Liver (tissue), 3 donors: ENCODE measurements at regions not wholly inside any gene's neighbourhood (a gene's known extent, or its start where the extent isn't known, plus 50 kb on each side); places are given as distances from the start of the nearest gene placed in this dataset.

ENCODE experiments used
- ATF3 ChIP-seq: IDR thresholded peaks from 2 replicates; pipeline ENCODE4 v1.6.1; 2016; ENCODE audit warnings: antibody characterized with exemption
- EGR1 ChIP-seq, 2 donors: IDR thresholded peaks; 2 replicates each; pipeline ENCODE4 v1.6.1; 2016 to 2018; ENCODE audit warnings: antibody characterized with exemption in 2 of 2, low read depth in 2 of 2
- FOXA1 ChIP-seq: IDR thresholded peaks from 2 replicates; pipeline ENCODE4 v1.6.1; 2016; ENCODE audit warnings: antibody characterized with exemption
- FOXA2 ChIP-seq: IDR thresholded peaks from 2 replicates; pipeline ENCODE4 v1.6.1; 2016; ENCODE audit warnings: antibody characterized with exemption
- GABPA ChIP-seq, 2 donors: IDR thresholded peaks in 1 of 2; conservative IDR thresholded peaks in 1 of 2; 2 replicates each; pipeline ENCODE4 v1.6.1; 2016; ENCODE audit warnings: antibody characterized with exemption in 2 of 2, mild to moderate bottlenecking in 1 of 2, moderate library complexity in 1 of 2
- JUND ChIP-seq, 2 donors: IDR thresholded peaks; 2 replicates each; pipeline ENCODE4 v1.6.1; 2016; ENCODE audit warnings: antibody characterized with exemption in 2 of 2
- MAX ChIP-seq: IDR thresholded peaks from 2 replicates; pipeline ENCODE4 v1.6.1; 2016; ENCODE audit warnings: antibody characterized with exemption
- RAD21 ChIP-seq, 2 donors: IDR thresholded peaks; 2 replicates each; pipeline ENCODE4 v1.6.1; 2016; ENCODE audit warnings: antibody characterized with exemption in 2 of 2, mild to moderate bottlenecking in 2 of 2
- SP1 ChIP-seq: IDR thresholded peaks from 2 replicates; pipeline ENCODE4 v1.6.1; 2018; ENCODE audit warnings: antibody characterized with exemption, mild to moderate bottlenecking
- TAF1 ChIP-seq: conservative IDR thresholded peaks from 2 replicates; pipeline ENCODE4 v1.6.1; 2016; ENCODE audit warnings: antibody characterized with exemption, mild to moderate bottlenecking
- YY1 ChIP-seq: IDR thresholded peaks from 2 replicates; pipeline ENCODE4 v1.6.1; 2016; ENCODE audit warnings: antibody characterized with exemption, mild to moderate bottlenecking
- TF ChIP-seq, protein P1 (sequence below): fragments of 150-350 bp; IDR thresholded peaks from 2 replicates; pipeline ENCODE4 v1.5.1; 2017; ENCODE audit warnings: improper control_type of control experiment, low read depth, low read length; ENCODE audit not compliant: missing input control
- TF ChIP-seq, protein P2 (sequence below): IDR thresholded peaks from 2 replicates; pipeline ENCODE4 v1.6.1; 2016; ENCODE audit warnings: antibody characterized with exemption
- TF ChIP-seq, protein P3 (sequence below): IDR thresholded peaks from 2 replicates; pipeline ENCODE4 v1.6.1; 2016; ENCODE audit warnings: antibody characterized with exemption, mild to moderate bottlenecking
- donor health status: healthy.
- donor health status: healthy.

DNA sequence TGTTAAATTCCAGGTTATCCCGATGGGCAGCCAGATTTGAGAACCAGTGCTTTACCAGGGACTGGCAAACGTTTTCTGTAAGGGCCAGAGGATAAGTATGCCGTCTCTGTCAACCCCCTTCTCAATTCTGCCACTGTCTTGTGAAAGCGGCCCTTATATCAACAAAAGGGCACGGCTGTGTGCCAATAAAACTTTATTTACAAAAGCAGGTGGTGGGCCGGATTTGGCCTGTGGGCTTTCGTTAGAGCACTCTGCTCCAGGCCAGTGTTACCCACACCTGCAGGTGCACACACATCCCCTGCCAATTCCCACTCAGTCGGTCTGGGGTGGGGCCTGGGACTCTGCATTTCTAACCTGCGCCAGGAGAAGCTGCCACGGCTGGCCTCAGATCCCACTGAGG, 111.2 kb downstream of the RFLNA start:
- TF ChIP-seq, protein P1, sequence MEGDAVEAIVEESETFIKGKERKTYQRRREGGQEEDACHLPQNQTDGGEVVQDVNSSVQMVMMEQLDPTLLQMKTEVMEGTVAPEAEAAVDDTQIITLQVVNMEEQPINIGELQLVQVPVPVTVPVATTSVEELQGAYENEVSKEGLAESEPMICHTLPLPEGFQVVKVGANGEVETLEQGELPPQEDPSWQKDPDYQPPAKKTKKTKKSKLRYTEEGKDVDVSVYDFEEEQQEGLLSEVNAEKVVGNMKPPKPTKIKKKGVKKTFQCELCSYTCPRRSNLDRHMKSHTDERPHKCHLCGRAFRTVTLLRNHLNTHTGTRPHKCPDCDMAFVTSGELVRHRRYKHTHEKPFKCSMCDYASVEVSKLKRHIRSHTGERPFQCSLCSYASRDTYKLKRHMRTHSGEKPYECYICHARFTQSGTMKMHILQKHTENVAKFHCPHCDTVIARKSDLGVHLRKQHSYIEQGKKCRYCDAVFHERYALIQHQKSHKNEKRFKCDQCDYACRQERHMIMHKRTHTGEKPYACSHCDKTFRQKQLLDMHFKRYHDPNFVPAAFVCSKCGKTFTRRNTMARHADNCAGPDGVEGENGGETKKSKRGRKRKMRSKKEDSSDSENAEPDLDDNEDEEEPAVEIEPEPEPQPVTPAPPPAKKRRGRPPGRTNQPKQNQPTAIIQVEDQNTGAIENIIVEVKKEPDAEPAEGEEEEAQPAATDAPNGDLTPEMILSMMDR, result no peak
- TF ChIP-seq, protein P2, sequence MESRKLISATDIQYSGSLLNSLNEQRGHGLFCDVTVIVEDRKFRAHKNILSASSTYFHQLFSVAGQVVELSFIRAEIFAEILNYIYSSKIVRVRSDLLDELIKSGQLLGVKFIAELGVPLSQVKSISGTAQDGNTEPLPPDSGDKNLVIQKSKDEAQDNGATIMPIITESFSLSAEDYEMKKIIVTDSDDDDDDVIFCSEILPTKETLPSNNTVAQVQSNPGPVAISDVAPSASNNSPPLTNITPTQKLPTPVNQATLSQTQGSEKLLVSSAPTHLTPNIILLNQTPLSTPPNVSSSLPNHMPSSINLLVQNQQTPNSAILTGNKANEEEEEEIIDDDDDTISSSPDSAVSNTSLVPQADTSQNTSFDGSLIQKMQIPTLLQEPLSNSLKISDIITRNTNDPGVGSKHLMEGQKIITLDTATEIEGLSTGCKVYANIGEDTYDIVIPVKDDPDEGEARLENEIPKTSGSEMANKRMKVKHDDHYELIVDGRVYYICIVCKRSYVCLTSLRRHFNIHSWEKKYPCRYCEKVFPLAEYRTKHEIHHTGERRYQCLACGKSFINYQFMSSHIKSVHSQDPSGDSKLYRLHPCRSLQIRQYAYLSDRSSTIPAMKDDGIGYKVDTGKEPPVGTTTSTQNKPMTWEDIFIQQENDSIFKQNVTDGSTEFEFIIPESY, result no peak
- TF ChIP-seq RAD21 (IDR thresholded peaks at IDR 0.05) (no peak), EGR1 (IDR thresholded peaks at IDR 0.05; ENCODE audit: low read depth in 2 of 2) (no peak), GABPA (IDR thresholded peaks at IDR 0.05 in 1 of 2, conservative IDR thresholded peaks at IDR 0.05 in 1 of 2) (no peak), SP1 (no peak), ATF3 (no peak), TAF1 (no peak), JUND (IDR thresholded peaks at IDR 0.05) (no peak), MAX (no peak), FOXA1 (no peak), YY1 (no peak), FOXA2 (no peak)
- TF ChIP-seq, protein P3, sequence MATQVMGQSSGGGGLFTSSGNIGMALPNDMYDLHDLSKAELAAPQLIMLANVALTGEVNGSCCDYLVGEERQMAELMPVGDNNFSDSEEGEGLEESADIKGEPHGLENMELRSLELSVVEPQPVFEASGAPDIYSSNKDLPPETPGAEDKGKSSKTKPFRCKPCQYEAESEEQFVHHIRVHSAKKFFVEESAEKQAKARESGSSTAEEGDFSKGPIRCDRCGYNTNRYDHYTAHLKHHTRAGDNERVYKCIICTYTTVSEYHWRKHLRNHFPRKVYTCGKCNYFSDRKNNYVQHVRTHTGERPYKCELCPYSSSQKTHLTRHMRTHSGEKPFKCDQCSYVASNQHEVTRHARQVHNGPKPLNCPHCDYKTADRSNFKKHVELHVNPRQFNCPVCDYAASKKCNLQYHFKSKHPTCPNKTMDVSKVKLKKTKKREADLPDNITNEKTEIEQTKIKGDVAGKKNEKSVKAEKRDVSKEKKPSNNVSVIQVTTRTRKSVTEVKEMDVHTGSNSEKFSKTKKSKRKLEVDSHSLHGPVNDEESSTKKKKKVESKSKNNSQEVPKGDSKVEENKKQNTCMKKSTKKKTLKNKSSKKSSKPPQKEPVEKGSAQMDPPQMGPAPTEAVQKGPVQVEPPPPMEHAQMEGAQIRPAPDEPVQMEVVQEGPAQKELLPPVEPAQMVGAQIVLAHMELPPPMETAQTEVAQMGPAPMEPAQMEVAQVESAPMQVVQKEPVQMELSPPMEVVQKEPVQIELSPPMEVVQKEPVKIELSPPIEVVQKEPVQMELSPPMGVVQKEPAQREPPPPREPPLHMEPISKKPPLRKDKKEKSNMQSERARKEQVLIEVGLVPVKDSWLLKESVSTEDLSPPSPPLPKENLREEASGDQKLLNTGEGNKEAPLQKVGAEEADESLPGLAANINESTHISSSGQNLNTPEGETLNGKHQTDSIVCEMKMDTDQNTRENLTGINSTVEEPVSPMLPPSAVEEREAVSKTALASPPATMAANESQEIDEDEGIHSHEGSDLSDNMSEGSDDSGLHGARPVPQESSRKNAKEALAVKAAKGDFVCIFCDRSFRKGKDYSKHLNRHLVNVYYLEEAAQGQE, result no peak
